ENCODE measurements at regions not wholly inside any gene's neighbourhood (a gene's known extent, or its start where the extent isn't known, plus 50 kb on each side); places are given as distances from the start of the nearest gene placed in this dataset.
A peak's percentile ranks its signal among the peaks of the same experiment; 100 is the strongest.
"Not testable (repeated sequence)": the region's sequence is repeated elsewhere in the genome, so short reads cannot be mapped to it uniquely, and the experiment has no call there.

DNA sequence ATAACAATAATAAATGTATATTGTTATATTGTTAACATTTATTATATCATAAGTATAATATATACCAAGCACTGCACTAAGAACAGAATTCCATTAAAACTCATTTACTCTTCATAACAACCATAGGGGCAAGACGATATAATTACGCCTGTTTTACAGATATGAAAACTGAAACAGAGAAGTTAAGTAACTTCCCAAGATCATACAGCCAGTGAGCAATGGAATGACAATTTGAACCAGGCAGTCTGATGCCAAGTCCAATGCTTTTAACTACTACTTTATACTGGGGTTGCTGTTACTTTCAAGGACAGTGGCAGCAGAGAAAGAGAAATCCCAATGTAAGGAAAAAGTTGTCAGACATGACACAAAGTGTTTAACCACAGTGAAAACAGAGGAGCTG lies 338.8 kb upstream of the ID2 start:
- no peak for DNase-seq

GRCh38 chr2:8344144-8345097 lies 337.4 kb upstream of the ID2 start:
- no peak for DNase-seq

- no peak for DNase-seq
Measured at GRCh38 chr2:8345200-8345599, 336.7 kb upstream of the ID2 start.

DNA sequence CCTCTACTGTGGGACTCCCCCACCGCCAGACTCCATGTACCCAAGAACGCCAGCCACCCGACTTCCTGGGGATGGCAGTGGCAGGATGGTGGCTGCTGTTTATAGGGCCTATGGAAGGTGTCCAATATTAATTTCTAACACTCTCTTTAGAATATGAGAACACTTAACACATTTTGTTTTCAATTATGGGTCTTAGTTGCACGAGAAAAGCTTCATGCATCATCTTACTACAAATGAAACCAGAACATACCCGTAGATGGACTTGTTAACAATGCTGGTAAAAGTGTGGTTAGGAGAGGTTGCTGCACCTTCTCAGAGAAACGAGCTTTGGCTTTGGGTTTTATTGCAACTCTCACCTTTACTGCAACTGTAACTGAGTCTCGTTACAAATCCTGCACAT lies 335.6 kb upstream of the ID2 start:
- DNase-seq = no peak

- peak; percentile 80 for DNase-seq
Measured at GRCh38 chr2:8346706-8347430, 335.0 kb upstream of the ID2 start.

GRCh38 chr2:8348911-8349310 lies 332.9 kb upstream of the ID2 start:
- DNase-seq = not testable (repeated sequence)

DNA sequence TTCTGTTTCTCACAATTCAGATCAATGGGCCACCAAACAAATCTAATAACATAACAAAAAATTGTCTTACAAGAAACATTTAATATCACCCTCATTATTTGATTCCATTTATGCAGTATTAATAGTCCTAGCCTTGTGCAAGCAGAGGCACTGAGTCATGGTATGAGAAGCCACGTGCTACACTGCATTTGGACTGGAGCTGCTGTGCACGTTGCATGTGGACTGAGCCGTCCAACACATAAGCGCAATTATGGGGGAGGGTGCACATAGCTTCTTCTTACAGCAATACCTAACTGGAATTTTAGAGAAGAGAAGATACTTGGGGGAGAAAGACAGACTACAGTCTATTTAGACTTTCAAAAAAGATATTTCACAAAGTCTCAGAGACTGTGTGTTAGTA lies 329.6 kb upstream of the ID2 start:
- no peak for DNase-seq

GRCh38 chr2:8352989-8353388 lies 328.9 kb upstream of the ID2 start:
- DNase-seq = no peak

GRCh38 chr2:8355102-8355859 lies 326.6 kb upstream of the ID2 start:
- DNase-seq = peak; percentile 58

DNA sequence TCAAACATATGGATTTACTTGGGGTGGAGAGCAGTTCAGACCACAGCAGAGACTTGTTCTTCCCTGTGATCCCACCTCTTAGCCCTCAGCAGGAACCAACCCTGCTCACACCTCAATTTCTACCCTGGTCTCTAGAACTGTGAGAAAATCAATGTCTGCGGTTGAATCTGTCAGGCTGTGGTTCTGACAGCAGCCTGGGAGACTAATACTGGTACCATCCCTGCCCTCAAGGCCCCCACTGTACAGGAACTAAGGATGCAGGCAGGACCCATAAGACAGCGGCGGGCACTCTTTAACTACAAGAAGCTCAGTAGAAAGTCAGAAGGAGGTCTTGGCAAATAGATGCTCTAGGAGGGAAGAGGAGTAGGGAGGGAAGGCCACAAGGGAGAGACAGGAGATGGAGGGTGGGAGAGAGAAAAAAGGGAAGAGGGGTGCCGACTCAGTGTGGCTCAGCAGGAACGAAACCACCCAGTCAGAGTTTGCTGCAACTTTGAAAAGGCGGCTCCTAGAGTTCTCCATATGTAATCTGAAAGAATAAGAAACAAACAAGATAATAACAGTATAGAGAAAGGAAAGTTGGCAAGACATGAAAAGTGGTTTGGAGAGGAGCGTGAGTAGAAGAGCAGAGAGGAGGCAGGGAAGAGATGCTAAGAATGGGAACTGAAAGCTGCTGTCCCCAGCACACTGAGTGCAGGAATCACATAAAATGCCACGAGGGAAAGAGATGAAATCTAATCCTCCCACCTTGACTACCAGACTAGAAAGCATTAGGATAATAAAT lies 323.9 kb upstream of the ID2 start:
- DNase-seq = no peak

GRCh38 chr2:8361930-8362329 lies 319.9 kb upstream of the ID2 start:
- no peak for DNase-seq

DNA sequence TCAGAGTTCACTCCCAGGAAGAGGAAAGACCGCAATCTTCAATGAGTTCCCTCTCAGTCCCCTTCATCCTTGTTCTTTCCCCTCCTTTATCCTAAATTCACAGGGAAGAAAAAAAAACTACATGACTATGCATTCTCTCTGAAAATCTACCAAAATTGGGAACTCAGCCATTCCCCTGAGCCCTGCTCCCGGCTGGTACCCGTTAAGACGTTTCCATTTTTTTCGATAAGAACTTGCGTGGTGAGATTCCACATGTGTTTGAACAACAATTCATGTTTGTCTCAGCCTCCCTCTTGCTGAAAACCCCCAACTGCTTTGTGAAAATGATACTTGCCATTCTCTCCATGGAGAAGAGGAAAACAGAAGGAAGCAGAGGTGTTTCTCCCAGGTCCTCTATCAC lies 318.7 kb upstream of the ID2 start:
- no peak for DNase-seq

DNA sequence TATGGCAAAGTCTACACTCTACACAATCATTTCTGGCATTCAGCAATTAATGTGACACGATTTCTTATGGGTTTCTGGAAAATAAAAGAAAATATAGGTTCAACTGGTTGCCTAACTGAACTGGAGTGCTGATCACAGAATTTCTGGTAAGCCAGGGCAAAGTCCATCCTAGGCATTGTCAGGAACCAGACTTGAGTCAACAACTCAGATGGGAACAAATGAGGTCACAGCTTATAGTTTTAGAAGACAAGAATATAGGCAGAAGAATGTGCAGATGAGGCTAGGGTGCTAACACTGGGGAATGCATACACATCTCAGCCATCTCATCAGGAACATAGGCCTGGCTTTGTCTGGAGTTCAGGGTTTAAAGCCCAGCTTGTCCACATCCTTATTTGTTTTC lies 317.2 kb upstream of the ID2 start:
- no peak for DNase-seq

GRCh38 chr2:8365331-8365910 lies 316.4 kb upstream of the ID2 start:
- no peak for DNase-seq

DNA sequence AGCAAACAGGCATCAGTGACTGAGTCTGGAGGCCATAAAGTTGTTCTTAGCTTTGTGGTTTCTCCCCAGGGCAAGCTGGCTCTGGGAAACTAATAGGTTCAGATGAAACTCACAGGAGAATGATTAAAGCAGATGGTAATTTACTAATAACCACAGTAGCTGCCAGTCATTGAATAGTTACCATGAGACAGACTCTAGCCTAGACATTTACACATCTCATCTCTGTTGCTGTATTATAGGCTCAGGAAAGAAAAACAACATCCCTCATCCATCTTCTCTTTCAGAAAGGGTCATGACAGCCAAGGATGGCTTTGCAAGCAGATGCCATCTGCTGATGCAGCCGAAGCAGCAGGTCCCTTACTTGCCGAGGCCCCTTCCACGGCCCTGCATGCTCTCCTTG lies 314.0 kb upstream of the ID2 start:
- DNase-seq = peak; percentile 33

DNA sequence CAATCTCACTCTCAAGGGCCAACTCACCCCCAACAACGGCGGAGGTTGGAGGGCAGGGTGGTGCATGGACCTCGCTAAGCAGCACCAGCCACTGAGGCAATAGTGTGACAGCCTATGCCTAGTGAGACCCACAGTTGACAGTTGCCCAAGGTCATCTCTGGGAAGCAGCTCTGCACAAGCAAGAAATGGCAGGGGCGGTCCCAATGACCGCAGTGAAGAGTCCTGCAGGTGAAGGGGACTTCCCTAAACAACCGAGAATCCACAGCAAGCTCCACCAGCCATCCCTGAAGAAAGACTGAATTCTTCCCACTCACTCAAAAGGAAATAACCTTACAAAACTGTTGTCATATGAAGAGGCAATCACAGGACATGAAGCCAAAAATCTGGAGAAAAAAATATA lies 313.4 kb upstream of the ID2 start:
- no peak for DNase-seq

- no peak for DNase-seq
Measured at GRCh38 chr2:8369522-8369921, 312.3 kb upstream of the ID2 start.

DNA sequence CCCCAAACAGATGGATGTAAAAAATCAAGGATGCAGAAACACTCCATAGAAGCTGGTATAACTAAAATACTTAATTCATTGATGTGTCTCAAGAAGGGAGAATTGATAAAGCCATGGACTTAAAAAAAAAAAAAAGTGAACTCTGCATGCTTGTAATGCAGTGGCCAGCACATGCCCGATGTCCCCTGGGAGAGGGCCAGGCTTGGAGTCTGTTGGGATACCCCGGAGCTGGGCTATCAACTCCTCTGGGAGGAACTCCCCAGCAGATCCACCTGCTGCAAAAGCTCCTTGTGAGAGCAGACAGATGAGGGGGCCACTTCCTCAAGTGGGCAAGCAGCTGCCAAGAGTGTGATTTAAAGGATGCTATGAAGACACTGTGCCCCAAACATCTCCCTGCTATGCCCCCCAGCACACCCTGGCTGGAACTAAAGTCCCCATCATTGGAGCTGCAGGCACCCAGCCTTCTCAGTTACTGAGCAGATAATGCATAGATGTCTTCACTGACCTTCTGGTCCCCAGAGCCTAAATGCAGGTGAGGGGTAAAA lies 311.5 kb upstream of the ID2 start:
- DNase-seq = no peak

DNA sequence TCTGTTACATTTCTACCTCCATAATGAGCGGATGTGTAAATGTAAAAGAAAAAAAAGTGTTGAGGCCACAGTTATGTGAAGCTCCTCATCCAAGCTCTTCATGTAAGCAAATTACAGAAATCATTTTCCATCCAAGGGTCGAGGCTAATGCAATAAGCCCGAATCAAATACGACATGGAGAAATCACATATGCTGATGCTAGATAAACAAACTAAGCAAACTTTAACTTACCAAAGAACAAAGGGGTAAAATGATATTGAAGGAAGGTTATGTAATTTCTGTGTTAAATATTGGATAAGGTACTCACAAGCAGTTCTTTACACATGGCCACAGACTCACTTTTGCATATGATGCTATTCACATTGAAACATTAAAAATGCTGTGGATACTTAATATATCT lies 310.2 kb upstream of the ID2 start:
- no peak for DNase-seq

DNA sequence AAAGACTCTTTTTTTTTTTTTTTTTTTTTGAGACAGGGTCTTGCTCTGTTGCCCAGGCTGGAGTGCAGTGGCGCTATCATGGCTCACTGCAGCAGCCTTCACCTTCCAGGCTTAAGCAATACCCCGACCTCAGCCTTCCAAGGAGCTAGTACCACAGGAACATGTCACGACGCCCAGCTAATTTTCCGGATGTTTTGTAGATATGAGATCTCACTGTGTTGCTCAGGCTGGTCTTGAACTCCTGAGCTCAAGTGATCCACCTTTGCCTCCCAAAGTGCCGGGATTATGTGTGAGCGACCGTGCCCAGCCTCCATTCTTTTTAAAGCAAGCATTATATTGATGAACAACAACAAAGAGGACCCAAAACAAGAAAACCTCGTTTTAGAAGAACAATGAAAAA lies 307.1 kb upstream of the ID2 start:
- DNase-seq = no peak

DNA sequence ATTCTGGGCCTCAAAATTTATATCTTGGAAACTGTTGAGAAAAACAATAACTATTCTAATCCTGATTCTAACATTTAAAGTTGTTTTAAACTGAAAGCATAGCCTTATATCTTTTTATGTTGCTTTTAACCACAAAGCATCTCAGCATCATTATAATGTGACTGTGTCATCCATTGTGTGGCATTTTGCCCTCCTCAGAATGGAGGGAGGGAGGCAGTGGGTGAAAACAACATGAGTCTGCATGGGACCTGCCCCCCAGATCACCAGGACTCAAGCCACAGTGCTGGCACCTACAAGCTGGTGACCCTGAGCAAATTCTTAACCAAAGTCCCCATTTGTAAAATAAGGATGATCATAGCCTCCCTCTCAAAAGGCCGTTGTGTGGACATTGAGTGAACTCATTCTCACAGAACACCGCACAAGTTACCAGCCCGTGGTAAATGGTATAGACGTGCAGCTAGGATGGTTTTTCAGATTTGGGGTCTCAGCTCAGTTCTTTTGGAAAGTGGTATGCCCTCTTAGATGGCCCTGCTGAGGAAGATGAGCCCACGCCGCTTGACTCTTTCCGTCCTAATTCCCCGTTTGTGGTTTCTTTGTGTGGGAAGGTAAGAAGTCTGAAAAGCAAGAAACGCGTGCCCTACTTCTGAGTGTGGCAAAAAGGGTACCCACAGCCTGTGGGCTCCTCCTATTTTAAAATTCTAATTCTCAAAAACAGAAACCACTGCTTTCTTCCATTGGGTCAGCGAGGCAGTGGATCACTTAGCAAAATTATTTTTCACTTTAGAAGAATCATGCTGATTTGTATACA lies 305.0 kb upstream of the ID2 start:
- DNase-seq = no peak

Data from NCI-H82 (cell line).